ENCODE measurements at regions not wholly inside any gene's neighbourhood (a gene's known extent, or its start where the extent isn't known, plus 50 kb on each side); places are given as distances from the start of the nearest gene placed in this dataset.
A peak's percentile ranks its signal among the peaks of the same experiment; 100 is the strongest.

DNA sequence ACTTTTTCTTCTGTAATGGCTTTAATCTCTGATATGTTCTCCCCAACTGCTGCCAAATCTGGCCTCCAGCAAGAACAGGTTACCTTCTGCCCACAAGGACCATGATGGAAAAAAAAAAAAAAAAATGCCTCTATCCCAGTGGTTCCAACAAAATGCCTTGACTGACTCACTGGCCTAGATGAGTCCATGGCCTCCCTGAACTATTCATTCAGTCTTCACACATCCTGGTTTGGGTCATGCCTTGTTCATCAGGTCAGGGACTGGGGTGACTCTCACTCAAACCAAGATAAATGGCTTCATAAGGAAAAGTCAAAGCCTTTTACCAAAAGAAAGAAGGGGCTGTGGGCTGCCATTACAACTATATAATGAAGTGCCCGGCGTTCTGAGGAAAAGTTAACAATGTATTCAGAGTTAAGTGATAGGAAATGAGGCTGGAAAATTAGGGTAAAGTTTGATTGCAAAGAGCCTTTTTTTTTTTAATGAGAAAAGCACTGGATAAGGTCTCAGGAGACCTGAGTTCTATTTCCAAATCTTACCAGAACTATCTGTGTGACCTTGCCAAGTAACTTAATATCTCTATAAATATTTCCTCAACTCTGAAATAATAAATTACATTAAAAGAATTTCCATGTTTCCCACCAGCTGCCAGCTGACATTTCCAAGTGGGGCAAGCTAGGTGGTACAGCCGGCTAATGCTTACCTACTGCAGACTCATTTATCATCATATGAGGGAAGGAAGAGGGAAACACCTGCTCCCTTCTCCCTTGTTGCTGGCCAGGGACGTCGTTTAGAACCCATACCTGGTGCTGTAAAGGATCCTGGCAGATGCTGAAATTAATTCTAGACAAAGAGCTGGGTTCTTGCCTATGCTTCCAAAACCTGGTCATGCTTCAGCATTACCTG lies 380.0 kb upstream of the MARCKS start:
- H3K4me3 ChIP-seq (replicated peaks in 1 of 2; ENCODE audit: low read depth in 2 of 2, low read length in 2 of 2), result no peak overlapping the region
- TF ChIP-seq, protein P1, sequence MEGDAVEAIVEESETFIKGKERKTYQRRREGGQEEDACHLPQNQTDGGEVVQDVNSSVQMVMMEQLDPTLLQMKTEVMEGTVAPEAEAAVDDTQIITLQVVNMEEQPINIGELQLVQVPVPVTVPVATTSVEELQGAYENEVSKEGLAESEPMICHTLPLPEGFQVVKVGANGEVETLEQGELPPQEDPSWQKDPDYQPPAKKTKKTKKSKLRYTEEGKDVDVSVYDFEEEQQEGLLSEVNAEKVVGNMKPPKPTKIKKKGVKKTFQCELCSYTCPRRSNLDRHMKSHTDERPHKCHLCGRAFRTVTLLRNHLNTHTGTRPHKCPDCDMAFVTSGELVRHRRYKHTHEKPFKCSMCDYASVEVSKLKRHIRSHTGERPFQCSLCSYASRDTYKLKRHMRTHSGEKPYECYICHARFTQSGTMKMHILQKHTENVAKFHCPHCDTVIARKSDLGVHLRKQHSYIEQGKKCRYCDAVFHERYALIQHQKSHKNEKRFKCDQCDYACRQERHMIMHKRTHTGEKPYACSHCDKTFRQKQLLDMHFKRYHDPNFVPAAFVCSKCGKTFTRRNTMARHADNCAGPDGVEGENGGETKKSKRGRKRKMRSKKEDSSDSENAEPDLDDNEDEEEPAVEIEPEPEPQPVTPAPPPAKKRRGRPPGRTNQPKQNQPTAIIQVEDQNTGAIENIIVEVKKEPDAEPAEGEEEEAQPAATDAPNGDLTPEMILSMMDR (IDR thresholded peaks at IDR 0.05; ENCODE audit: low read depth, low read length), result no peak
- DNase-seq (ENCODE audit: low read depth in 2 of 2), result peak in 1 of 2 donors; percentile 40

- TF ChIP-seq, protein P1 (IDR thresholded peaks at IDR 0.05; ENCODE audit: low read depth, low read length), result no peak
- no peak for DNase-seq (ENCODE audit: low read depth in 2 of 2)
These were observed 376.5 kb upstream of the MARCKS start for GRCh38 chr6:113480616-113481015.

GRCh38 chr6:113481458-113481857 lies 375.7 kb upstream of the MARCKS start:
- no peak overlapping the region for H3K4me3 ChIP-seq (replicated peaks in 1 of 2; ENCODE audit: low read depth in 2 of 2, low read length in 2 of 2)
- DNase-seq (ENCODE audit: low read depth in 2 of 2), result peak in 1 of 2 donors; percentile 34
- TF ChIP-seq, protein P1 (IDR thresholded peaks at IDR 0.05; ENCODE audit: low read depth, low read length), result no peak

More at GRCh38 chr6:113480616-113481015, 376.5 kb upstream of the MARCKS start:
- H3K4me3 ChIP-seq (replicated peaks in 1 of 2; ENCODE audit: low read depth in 2 of 2, low read length in 2 of 2), result no peak overlapping the region

GRCh38 chr6:113481910-113482309 lies 375.2 kb upstream of the MARCKS start:
- H3K4me3 ChIP-seq (replicated peaks in 1 of 2; ENCODE audit: low read depth in 2 of 2, low read length in 2 of 2), result no peak overlapping the region
- TF ChIP-seq, protein P1 (IDR thresholded peaks at IDR 0.05; ENCODE audit: low read depth, low read length), result no peak
- no peak for DNase-seq (ENCODE audit: low read depth in 2 of 2)

GRCh38 chr6:113482771-113483170 lies 374.4 kb upstream of the MARCKS start:
- H3K4me3 ChIP-seq (replicated peaks in 1 of 2; ENCODE audit: low read depth in 2 of 2, low read length in 2 of 2), result no peak overlapping the region

GRCh38 chr6:113486199-113486598 lies 370.9 kb upstream of the MARCKS start:
- no peak for DNase-seq (ENCODE audit: low read depth in 2 of 2)
- TF ChIP-seq, protein P1 (IDR thresholded peaks at IDR 0.05; ENCODE audit: low read depth, low read length), result no peak
- H3K4me3 ChIP-seq (replicated peaks in 1 of 2; ENCODE audit: low read depth in 2 of 2, low read length in 2 of 2), result no peak overlapping the region

More at GRCh38 chr6:113482771-113483170, 374.4 kb upstream of the MARCKS start:
- no peak for DNase-seq (ENCODE audit: low read depth in 2 of 2)
- TF ChIP-seq, protein P1 (IDR thresholded peaks at IDR 0.05; ENCODE audit: low read depth, low read length), result no peak

All from cardiac fibroblast (primary cell).